Cardiac fibroblast (primary cell): ENCODE measurements at regions not wholly inside any gene's neighbourhood (a gene's known extent, or its start where the extent isn't known, plus 50 kb on each side); places are given as distances from the start of the nearest gene placed in this dataset.

Experiments
- DNase-seq, 2 donors: peaks; one replicate each; pipeline versions ENCODE4 v3.0.0 to v3.0.0-alpha.2; 2010; ENCODE audit warnings: low read depth in 2 of 2
- H3K4me3 ChIP-seq, 2 donors: replicated peaks in 1 of 2; 1 replicate in 1 of 2; 2 replicates in 1 of 2; pipeline ENCODE4 v1.5.1; 2011; ENCODE audit warnings: low read depth in 2 of 2, low read length in 2 of 2, mild to moderate bottlenecking in 2 of 2, moderate library complexity in 1 of 2
- TF ChIP-seq, protein P1 (sequence below): IDR thresholded peaks from one replicate; pipeline ENCODE4 v1.5.1; 2011; ENCODE audit warnings: low read depth, mild to moderate bottlenecking, low read length, inconsistent platforms

DNA sequence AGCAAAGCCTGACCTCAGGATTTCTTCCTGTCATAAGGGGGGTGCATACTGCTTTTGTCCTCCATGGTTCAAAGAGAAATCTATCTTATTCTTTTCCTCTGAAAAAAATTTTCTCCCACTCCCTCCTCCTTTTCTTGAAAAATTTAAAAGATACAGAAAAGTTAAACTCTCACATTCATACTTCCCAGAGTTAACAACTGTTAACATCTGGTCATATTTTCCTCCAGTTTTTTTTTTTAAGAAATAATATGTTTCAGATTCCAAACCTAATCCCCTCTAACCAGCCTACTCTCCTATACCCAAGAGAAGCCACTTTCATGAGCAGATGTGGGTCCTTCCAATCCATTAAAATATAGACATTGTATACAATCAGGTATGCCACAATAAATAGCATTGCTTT, 378.9 kb upstream of the HNRNPA3 start:
- no peak overlapping the region for H3K4me3 ChIP-seq
- TF ChIP-seq, protein P1, sequence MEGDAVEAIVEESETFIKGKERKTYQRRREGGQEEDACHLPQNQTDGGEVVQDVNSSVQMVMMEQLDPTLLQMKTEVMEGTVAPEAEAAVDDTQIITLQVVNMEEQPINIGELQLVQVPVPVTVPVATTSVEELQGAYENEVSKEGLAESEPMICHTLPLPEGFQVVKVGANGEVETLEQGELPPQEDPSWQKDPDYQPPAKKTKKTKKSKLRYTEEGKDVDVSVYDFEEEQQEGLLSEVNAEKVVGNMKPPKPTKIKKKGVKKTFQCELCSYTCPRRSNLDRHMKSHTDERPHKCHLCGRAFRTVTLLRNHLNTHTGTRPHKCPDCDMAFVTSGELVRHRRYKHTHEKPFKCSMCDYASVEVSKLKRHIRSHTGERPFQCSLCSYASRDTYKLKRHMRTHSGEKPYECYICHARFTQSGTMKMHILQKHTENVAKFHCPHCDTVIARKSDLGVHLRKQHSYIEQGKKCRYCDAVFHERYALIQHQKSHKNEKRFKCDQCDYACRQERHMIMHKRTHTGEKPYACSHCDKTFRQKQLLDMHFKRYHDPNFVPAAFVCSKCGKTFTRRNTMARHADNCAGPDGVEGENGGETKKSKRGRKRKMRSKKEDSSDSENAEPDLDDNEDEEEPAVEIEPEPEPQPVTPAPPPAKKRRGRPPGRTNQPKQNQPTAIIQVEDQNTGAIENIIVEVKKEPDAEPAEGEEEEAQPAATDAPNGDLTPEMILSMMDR: no peak

DNA sequence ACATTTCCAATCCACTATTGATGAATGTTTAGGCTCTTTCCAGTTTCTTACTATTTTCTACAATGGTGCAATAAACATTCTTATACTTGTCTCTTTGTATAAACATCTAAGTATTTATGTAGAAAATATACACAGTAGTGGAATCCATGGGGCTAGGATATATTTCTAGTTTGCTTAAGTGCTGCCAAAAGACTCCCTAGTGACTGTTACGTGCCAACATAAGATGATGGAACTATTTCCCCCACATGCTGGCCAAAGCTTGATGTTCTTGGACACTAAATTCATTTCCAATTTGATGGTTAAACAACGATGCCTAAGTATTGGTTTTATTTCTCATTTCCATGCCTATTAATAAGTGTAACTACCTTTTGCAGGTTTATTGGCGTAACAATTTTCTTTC, 378.4 kb upstream of the HNRNPA3 start:
- H3K4me3 ChIP-seq: no peak overlapping the region
- TF ChIP-seq, protein P1: no peak
- DNase-seq: no peak

More for the DNA sequence above, 378.9 kb upstream of the HNRNPA3 start:
- no peak for DNase-seq

GRCh38 chr2:176843208-176843607, 369.4 kb upstream of the HNRNPA3 start:
- no peak for DNase-seq
- H3K4me3 ChIP-seq: no peak overlapping the region
- TF ChIP-seq, protein P1: no peak

- DNase-seq: no peak
- H3K4me3 ChIP-seq: no peak overlapping the region
- TF ChIP-seq, protein P1: no peak
Measured at GRCh38 chr2:176844461-176844860, 368.1 kb upstream of the HNRNPA3 start.

DNA sequence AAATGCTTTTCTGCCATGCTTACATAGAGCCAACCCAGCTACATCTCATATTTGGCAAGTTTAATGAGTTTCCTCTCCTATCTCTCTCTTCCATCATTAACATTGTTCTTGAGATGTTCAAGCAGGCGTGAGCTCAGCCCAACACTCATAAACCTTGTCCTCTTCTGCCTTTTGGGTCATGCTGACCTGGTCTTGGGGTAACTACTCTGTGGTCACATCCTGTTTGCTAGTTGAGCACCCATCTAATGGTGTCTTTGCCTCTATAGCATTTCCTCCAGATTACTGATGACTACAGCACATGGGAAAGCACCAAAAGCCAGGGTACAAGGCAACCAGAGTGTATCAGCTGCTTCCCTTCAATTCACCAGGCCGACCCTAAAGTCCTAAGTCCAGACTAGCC, 366.9 kb upstream of the HNRNPA3 start:
- TF ChIP-seq, protein P1: no peak
- no peak overlapping the region for H3K4me3 ChIP-seq
- no peak for DNase-seq

DNA sequence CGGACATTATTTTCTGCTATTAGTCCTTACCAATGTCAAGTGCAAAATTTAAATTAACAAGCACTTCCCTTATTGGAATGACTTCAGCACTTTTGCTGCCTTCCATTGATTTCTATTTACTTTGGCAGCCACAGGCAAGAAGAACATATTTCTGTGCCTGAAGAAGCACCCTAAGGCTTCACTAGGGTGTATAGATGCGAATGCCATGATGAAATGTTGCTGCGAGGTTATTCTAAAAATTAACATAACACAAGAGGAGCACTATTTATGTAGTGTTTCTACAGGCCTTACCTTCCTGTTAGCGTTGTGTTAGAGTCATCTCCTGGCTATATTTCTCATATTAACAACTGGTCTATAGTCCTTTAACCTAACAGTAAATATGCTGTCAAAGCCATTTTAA, 365.0 kb upstream of the HNRNPA3 start:
- no peak overlapping the region for H3K4me3 ChIP-seq
- TF ChIP-seq, protein P1: no peak
- no peak for DNase-seq

DNA sequence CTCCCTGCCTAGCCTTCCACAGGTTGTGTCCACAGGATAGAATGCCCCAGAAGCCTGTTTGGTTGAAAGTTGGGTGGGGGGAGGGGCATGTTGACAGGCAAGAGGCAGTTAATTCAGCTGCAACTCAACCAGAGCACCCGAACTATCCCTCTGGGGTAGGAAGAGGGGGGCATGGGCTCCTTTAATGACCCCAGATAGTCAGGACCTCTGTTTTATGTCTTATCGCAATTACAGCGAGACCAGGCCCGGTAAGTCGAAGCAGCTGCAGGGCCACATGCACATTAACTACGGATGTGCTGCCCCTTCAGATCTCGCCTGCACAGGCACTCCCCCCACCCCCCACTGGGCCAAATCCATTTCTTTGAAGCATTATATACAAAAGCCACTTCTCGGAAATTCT, 363.8 kb upstream of the HNRNPA3 start:
- TF ChIP-seq, protein P1: no peak
- H3K4me3 ChIP-seq: no peak overlapping the region
- DNase-seq: no peak
